Colonic mucosa (tissue), 4 donors: ENCODE measurements at regions not wholly inside any gene's neighbourhood (a gene's known extent, or its start where the extent isn't known, plus 50 kb on each side); places are given as distances from the start of the nearest gene placed in this dataset.

ENCODE experiments used
- DNase-seq: peaks from one replicate; pipeline ENCODE4 v3.0.0-alpha.2; 2020
- H3K27ac ChIP-seq: fragments of 200-600 bp; one replicate; pipeline ENCODE4 v1.8.0; 2021
- H3K27me3 ChIP-seq: fragments of 200-600 bp; one replicate; pipeline ENCODE4 v1.8.0; 2021
- H3K36me3 ChIP-seq: fragments of 200-600 bp; one replicate; pipeline ENCODE4 v1.8.0; 2021
- H3K4me1 ChIP-seq: fragments of 200-600 bp; one replicate; pipeline ENCODE4 v1.8.0; 2021; ENCODE audit warnings: mild to moderate bottlenecking
- H3K4me3 ChIP-seq: fragments of 200-600 bp; one replicate; pipeline ENCODE4 v1.8.0; 2021
- H3K9ac ChIP-seq, 2 donors: one replicate each; pipeline ENCODE4 v1.7.0; 2013; ENCODE audit warnings: control low read depth in 2 of 2, low read depth in 2 of 2, low read length in 2 of 2
- H3K9me3 ChIP-seq: fragments of 200-600 bp; one replicate; pipeline ENCODE4 v1.8.0; 2021
- CTCF ChIP-seq: fragments of 200-600 bp; IDR thresholded peaks from one replicate; pipeline ENCODE4 v1.8.0; 2022; ENCODE audit warnings: antibody characterized with exemption, mild to moderate bottlenecking
- intact Hi-C: fragments of 100-400 bp; cut with DNase I; formaldehyde crosslinking; loops from one replicate; pipeline ENCODE4 v1.14.1; 2022
- donor health status: healthy.
- donor health status: DM: no; HTN: no; CAD: no.
- donor health status: DM: no; HTN: no; CAD: no.

GRCh38 chr21:23695443-23695842, 1911.8 kb downstream of the MRPL39 start:
- Histone ChIP-seq H3K9ac (no peak overlapping the region), H3K9me3 (no peaks in the 10 kb centered on the region), H3K27ac (no peak overlapping the region), H3K27me3 (no peaks in the 10 kb centered on the region), H3K36me3 (no peaks in the 10 kb centered on the region), H3K4me3 (no peak overlapping the region), H3K4me1 (no peaks in the 10 kb centered on the region)
- intact Hi-C loops = no loop called here
- DNase-seq = no peak
- no peak for TF ChIP-seq CTCF

- Histone ChIP-seq H3K27ac (no peak overlapping the region), H3K4me1 (no peaks in the 10 kb centered on the region), H3K9ac (no peak overlapping the region), H3K27me3 (no peaks in the 10 kb centered on the region), H3K9me3 (no peaks in the 10 kb centered on the region), H3K36me3 (no peaks in the 10 kb centered on the region), H3K4me3 (no peak overlapping the region)
- no peak for TF ChIP-seq CTCF
- no peak for DNase-seq
- intact Hi-C loops = no loop called here
These were observed 1912.9 kb downstream of the MRPL39 start for GRCh38 chr21:23694390-23694789.

GRCh38 chr21:23690316-23690715, 1917.0 kb downstream of the MRPL39 start:
- no peak for DNase-seq
- Histone ChIP-seq H3K27ac (no peak overlapping the region), H3K9ac (no peak overlapping the region), H3K4me1 (no peaks in the 10 kb centered on the region), H3K27me3 (no peaks in the 10 kb centered on the region), H3K4me3 (no peak overlapping the region), H3K36me3 (no peaks in the 10 kb centered on the region), H3K9me3 (no peaks in the 10 kb centered on the region)
- intact Hi-C loops = no loop called here
- TF ChIP-seq CTCF = no peak

- H3K4me3 ChIP-seq = no peak overlapping the region
- H3K9me3 ChIP-seq = no peaks in the 10 kb centered on the region
- no peaks in the 10 kb centered on the region for H3K36me3 ChIP-seq
- H3K27me3 ChIP-seq = no peaks in the 10 kb centered on the region
- no peak overlapping the region for H3K27ac ChIP-seq
- DNase-seq = no peak
- H3K9ac ChIP-seq = no peak overlapping the region
- H3K4me1 ChIP-seq = no peaks in the 10 kb centered on the region
- TF ChIP-seq CTCF = no peak
- intact Hi-C loops = no loop called here
These were observed 1920.4 kb downstream of the MRPL39 start for GRCh38 chr21:23686737-23687523.

- Histone ChIP-seq H3K27ac (no peak overlapping the region), H3K27me3 (no peaks in the 10 kb centered on the region), H3K9ac (no peak overlapping the region), H3K36me3 (no peaks in the 10 kb centered on the region), H3K4me1 (no peaks in the 10 kb centered on the region), H3K4me3 (no peak overlapping the region), H3K9me3 (no peaks in the 10 kb centered on the region)
- intact Hi-C loops = no loop called here
- no peak for TF ChIP-seq CTCF
- no peak for DNase-seq
These were observed 1922.8 kb downstream of the MRPL39 start for GRCh38 chr21:23684431-23684830.
